UCSD-AML1 (cell line): ENCODE measurements at regions not wholly inside any gene's neighbourhood (a gene's known extent, or its start where the extent isn't known, plus 50 kb on each side); places are given as distances from the start of the nearest gene placed in this dataset.
"Not testable (repeated sequence)": the region's sequence is repeated elsewhere in the genome, so short reads cannot be mapped to it uniquely, and the experiment has no call there.

ENCODE experiments used
- DNase-seq: peaks from one replicate; lab custom pipeline; 2025; ENCODE audit not compliant: unreplicated experiment; lab: John Stamatoyannopoulos, UW

DNA sequence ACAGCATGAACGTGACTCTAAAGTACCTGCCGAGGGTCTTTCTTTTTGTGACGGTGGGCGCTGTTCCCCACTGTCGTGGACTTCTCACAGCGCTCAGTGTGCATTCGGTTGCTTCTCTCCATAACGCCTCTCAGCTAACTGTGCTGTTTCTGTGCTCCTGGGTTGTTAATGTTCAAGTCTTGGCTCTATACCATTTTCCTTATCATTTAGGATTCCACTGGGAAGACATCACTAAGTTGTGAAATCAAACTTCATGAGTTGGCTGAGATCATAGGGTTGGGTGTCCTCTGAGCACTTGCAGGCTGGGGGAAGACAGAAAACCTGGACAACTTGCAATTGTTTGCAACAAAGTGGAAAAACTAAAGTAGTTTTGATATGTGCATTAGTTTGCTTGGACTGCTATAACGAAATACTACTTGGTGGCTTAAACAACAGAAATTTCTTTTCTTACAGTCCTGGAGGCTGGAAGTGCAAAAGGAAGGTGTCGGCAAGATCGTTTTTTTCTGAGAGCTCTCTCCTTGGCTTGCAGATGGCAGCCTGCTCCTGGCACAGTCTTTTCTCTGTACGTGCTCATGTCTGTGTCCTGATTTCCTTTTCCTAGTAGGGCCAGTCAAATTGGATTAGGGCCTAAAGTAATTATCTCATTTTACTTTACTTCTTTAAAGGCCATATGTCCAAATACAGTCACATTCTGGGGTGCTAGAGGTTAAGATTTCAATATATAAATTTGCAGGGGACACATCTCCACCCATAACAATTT, 270.0 kb upstream of the PLGLB2 start:
- not testable (repeated sequence) for DNase-seq

DNA sequence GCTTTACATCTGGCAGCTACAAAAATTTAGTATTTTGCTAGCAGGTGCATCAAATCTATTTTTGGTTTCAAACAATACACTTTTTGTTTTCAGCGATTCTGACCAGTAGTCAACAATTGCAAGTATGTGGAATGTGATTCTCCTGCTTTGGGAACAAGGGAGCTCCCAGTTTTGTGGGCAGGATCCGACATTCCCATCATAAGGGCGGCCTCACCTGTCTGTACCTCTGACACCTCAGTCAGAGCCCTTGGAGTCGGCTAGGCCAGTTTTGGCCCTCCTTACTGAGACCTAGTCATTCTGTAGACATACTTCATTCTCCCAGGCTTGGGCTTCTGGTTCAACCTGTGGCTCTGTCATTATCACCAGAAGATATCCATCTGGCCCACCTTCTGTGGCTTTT, 269.0 kb upstream of the PLGLB2 start:
- DNase-seq: not testable (repeated sequence)

DNA sequence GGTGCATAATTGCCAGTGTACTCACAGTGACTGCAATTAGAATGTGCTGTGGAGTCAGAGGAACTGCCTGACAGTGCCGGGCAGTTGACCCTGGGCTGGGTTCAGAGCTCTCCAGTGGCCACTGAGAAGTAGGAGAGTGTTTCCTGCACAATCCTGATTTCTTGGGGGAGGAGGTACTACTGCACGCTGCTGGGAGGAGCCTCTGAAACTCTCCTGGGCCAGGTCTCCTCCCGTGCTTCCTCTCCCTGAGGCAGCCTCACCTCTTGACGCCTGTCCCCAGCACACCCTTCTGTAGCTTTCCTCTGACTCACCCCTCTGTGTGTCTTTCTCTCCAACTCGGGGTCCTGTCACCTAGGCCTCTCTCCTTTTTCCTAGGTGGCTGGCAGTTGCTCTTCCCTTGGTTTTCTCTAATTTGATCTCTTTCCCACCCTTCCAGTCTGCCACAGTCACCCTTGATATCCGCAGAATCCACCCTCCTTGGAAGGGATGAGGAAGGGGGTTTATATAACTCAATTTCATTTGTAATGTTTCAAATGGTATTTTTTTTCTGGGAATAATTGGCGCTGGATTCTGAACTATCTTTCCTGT, 264.7 kb upstream of the PLGLB2 start:
- not testable (repeated sequence) for DNase-seq

DNA sequence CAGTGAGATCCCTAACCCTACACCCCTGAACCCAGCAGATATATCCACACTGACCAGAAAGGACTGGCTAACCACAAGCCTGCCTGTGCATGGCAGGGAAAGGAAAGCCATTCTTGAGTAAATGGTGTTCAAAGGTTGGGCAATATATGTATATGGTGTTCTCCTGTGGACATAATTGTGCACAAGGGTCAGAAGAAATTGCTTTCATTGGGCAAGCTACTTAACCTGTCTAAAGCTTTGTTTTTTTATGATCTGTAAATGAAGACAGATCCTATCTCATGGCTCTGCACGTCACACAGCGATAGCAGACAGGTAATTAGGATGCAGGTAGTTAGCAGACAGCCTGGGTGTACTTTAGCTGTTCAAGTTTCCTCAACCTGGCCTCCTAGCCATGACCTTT, 263.5 kb upstream of the PLGLB2 start:
- not testable (repeated sequence) for DNase-seq

DNA sequence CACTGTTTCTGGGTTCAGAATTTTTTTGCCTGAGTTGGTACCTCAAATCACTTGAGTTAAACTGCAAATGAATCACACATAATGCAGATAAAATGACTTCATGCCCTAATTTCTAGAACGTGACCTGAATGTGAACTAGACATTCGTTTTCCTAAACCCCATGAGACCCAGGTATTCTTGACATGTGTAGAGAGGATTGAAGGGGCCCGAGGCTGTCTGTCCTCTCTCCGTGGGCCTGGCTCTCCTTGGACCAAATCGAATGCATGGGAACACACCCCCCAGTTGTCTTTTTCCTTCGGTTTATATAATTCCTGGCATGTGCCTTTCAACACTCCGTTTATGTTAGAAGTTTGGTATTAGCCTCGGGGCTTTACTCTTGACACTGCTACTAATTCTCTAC, 262.4 kb upstream of the PLGLB2 start:
- DNase-seq: not testable (repeated sequence)

DNA sequence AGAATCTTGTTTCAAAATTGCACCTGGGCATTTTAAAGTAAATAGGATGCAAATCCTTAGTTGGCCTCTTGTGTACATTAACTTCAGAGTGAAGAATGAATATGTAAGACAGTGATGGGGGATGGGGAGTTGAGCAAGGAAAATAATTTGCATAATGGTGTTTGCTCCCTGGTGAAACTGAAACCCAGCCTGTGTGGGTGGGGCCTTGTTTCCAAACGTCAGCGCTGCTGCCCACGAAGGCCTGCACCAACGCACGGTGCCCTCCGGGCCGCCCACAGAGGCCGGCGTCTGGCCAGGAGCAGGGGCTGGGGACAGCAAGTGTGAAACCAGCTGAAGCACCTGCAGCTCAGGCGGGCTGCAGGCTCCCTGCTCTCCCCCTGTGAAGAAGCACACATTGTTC, 262.0 kb upstream of the PLGLB2 start:
- DNase-seq: not testable (repeated sequence)

DNA sequence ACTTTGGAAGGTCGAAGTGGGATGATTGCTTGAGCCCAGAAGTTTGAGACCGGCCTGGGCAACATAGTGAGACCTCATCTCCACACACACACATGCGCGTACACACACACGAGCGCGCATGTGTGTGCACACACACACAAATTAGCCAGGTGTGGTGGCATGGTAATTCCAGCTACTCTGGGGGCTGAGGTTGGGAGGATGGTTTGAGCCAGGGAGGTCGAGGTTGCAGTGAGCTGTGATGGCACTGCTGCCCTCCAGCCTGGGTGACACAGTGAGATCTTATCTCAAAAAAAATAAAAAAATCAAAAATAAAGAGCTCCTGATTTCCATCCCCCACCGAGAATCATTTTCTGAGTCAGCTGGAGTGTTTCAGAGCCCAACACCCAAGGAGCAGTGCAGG, 261.5 kb upstream of the PLGLB2 start:
- not testable (repeated sequence) for DNase-seq

DNA sequence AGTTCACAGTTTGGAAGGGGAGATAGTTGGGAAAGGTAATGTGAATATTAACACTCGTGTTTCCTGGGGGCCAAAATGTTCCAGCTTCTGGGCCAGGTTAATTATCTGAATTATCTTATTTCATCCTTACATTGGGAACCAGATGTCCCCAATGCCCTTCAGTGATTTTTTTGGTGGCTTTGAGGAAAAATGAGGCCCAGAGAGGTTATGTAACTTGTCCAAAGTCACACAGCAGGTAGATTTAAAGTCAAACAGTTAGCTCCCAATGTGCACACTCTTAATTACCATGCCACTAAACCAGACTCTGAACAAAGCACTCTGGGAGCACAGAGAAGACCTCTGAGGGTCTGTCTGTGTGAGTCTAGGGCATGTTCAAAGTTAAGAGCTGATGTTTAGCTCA, 259.9 kb upstream of the PLGLB2 start:
- DNase-seq: not testable (repeated sequence)

DNA sequence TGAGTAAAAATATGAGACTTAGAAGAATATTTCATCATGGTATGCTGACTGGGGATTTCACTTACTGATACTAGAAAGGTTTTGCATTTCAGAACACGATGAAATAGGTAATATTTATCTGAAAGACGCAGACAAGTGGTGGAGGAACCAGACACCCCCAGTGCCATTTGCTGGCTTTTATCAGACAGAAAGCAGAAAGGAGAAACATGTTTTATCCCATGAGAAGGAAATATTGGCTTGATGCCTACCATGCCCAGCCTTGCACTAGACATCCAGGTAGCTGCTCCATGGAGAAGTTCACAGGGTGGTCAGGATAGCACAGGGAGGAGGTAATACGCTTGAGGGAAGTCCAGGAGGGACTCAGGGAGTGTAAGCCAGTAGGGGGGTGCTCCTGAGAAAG, 258.9 kb upstream of the PLGLB2 start:
- not testable (repeated sequence) for DNase-seq

DNA sequence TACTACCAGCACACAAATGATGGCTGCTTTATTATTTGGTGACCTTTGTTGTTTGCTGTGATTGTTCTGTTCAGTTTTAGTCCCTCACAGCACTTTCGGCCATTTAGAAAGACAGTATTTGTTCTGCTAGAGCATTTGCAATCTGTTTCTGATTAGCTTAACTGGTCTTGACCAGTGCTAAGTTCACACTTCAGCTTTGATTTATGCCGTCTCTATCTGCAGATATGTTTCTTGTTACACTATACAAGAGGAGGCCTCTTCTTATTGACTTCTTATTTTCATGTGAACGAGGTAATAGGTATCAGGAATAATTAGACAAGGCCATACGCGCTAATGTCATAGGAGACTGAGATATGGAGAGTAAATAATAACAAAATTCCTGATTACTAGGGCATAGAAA, 253.0 kb upstream of the PLGLB2 start:
- not testable (repeated sequence) for DNase-seq

DNA sequence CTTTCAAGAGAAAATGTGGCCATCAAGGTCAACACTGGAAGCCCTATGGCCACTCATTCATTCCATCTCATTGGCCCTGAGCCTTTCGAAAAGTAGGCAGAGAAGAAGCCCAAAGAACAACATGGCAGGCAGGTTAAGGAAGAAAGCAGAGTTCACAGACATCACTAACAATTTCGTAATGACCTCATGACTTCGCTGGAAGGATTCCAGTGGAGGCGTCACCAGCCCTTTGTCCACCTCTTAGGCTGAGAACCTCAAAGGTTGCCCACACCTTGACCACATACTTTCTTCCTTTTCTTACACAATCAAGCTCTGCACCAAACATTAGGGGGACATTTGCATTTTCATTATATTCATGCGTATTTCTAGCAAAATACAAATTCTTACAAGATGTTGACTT, 252.4 kb upstream of the PLGLB2 start:
- DNase-seq: not testable (repeated sequence)

DNA sequence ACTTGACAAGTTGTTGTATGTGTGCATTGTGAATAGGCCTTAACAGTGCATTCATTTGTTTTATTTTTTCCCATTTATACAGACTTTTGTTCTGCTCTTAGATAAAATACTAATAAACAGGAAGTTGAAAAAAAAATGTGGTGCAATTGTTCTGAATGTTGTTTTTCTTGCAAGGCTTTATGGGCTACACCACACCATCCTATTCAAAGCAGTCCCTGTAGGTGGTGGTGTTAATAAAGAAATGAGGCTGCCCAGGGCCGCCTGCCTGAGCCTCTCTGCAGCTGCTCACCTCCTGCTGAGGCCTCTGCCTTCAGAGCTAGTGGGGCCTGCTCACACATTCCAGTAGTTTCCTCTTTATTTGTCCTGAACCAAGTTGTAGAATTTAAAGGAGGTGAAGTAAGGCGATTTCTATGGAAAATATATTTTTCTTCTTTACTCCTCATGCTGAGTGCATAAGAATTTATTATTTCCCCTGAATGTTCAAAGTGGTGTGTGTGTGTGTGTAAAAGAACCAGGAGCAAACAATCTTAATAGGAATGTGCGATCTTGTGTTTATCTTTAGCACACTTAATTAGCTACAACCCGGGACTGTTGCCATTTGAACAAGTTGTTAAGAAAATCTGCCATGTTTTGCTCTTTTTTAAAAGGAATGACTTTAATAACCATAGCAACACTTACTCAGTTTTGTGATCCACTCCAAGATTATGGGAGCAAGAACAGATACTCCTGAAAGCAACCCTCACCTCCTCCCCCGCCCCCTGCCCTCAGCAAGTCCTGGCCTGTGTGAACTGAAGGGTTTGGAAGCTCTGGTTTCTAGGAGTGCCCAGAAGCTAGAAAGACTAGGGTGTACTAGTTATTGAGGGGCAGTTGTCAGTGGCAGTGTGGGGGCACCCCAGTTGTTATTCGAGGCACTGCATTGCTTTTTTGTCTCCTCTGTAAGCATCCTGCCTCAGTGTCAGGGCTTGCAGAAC, 251.6 kb upstream of the PLGLB2 start:
- DNase-seq: not testable (repeated sequence)

DNA sequence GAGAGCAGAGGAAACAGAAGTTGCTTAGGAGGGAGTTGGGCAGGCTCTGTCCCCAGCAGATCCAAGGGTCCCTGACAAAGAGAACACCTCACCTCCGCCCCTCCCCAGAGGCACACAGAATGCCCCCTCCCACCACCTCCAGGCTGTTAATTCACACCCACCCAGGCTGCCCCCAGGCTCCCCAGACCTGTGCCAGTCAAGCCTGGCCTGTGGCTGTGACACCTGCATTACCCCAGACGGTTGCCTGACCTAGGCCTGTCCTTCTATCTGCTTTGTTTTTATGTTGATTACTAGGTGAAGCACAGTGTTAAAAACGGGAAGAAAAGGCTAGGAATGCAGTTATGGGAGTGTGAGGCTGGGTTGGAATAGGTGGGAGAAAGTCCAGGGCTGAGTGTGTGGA, 250.8 kb upstream of the PLGLB2 start:
- DNase-seq: not testable (repeated sequence)

DNA sequence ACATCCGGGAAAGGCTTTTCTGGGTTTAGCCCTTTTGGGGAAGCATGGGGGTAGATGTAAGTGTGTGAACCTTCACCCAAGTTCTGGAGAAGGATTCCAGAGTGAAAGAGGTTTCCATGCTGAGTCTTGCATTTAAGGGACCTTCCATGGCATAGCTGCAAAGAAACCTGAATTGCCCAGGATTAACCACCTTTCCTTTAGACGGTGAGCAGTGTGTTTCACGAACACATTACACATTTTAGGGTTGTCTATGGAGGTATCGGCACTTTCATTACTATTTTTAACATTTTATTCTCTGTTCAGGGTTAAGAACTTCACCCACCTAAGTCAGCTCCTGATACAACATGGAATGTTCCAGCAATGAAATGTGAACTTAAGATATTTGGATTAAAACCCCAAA, 250.2 kb upstream of the PLGLB2 start:
- DNase-seq: not testable (repeated sequence)

DNA sequence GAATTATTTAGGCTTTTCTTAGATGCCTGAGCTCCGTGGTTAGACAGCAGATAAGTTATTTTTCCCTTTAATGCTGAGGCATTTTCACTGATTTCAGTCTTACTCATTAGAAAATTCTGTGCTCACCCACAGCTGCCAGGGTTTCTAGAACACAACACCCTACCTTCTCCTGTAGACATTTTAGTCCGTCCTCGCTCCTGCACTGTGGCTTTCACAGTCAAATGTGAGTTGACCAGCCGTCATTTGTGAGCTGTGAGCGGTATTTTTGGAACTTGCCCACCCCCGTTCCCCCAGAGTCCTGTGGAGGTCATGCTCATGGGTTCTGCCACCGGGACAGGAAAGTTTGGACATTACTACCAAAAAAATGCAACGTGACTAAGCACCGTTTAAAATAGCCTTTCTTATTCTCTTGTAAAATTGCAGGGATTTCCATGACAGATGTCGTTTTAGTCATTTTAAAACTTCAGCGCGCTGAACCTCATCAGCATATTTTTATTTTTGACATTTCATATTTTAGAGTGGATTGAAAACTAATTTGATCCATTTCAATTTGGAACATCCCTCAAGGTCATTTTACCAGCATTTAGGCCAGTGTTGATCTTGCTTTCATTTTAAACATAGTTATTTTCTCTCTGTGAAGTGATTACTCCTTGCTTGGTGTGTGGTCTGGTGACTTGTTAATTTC, 249.6 kb upstream of the PLGLB2 start:
- not testable (repeated sequence) for DNase-seq

DNA sequence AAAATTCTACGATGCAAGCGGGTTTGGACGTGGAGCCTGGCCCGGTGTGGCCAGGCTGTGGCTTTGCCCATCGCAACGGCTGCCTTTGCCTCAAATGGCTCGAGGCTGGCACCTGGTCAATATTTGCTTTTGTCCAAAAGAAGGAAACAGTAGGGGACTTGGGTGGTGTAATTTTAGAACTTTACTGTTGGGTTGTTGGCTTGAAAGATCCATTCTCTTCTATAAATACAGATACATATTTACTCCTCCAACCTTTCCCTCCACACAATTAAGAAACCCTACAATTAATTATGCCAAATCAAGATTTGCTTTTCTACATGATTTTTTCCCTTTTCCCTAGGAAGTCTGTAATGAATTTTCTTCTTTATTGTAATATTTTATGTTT, 249.0 kb upstream of the PLGLB2 start:
- not testable (repeated sequence) for DNase-seq

DNA sequence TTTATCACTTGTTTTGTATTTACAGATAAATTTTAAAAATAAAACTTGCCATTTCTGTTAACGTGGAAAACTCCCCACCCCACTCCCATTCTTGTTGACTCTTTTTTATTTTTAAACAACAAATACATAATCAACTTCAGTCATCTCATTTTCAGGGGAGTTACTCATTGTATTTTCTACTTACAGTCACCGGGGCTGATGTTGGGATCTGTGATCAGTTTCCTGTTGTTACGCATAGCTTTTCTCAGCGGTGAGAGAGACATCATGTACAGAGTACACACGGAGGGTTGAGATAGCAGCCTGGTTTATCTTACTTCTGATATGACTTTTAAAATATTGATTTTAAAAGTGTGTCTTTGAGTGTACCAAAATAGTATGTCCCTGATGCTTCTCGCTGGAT, 248.0 kb upstream of the PLGLB2 start:
- not testable (repeated sequence) for DNase-seq

DNA sequence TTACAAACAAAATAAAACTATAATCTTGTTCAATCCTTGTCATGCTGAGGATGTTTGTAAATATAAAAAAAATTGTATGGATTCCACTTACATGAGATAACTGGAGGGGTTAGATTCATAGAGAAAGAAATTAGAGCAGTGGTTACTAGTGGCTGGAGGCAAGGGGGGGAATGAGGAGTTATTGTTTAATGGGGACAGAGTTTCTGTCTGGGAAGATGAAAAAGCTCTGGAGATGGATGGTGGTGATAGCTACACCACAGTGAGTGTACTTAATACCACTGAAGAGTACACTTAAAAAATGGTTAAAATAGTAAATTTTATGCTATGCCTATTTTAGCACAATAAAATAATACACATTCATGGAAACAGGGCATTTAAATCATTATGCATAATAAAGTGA, 247.5 kb upstream of the PLGLB2 start:
- DNase-seq: not testable (repeated sequence)

DNA sequence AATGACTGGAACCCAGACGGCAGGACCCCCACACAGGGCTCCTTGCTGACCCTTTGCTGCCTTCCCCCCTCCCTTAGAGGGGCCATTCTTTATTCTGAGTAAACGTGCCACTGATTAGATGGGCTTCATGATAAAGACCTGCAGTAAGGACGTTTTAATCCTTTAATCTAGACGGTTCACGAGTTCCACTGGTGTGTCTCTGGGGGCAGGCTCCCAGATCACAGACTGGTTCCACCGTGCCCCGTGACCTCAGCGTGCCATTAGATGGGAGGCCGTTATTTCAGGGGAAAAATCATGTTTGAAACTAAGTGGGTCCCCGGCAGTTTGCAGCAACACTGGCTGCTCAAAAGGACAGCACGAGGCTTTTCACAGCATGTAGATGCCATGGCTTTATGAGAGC, 246.9 kb upstream of the PLGLB2 start:
- DNase-seq: not testable (repeated sequence)

DNA sequence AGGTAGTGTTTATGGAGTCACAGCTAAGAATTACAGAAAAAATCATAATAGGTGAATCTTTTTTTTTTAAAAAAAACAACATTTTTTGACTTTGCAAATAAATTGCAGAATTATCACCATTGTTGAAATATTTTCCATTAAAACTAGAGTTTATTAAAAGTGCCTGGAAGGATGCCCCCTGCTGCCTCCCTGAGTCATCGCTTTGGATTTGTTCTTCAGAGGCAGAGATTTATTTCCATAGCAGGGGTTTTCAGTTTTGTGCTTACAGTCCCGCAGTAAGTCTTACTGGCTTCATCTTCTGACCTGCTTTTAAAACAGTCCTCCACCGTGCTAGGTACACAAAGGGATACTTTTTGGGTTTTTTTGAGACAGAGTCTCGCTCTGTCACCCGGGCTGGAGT, 244.9 kb upstream of the PLGLB2 start:
- not testable (repeated sequence) for DNase-seq

DNA sequence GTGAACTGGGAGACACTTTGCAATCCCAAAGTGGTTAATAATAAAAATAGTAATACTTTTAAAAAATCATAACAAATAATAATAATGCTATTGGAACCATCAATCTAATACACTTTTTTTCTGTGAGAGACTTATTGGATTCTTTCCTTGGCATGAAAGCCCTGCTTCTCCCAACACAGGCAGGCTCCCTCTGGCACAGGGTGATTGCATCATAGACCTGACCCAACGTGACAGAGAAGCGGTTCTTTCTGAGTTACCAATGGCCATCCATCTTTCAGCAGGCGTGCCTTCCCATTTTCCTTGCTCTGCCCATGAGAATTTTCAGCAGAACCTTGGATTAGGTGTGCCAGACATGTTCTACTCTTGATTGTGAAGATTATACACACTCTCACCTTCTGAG, 242.6 kb upstream of the PLGLB2 start:
- not testable (repeated sequence) for DNase-seq
